Naive thymus-derived CD4-positive, alpha-beta T cell (primary cell): ENCODE measurements at regions not wholly inside any gene's neighbourhood (a gene's known extent, or its start where the extent isn't known, plus 50 kb on each side); places are given as distances from the start of the nearest gene placed in this dataset.

Source experiments
- ATAC-seq: fragments of 150-1000 bp; cut with Tn5 transposase; 2 replicates; pipeline ENCODE4 v1.10.0; 2021; ENCODE audit warnings: mild to moderate bottlenecking, moderate library complexity
- CTCF ChIA-PET: fragments of 350-600 bp; sonication (Branson Sonifier 250); formaldehyde crosslinking; loops from one replicate; lab custom pipeline; 2021; ENCODE audit warnings: antibody characterized with exemption; lab: Charles Lee
- POLR2A ChIA-PET: fragments of 350-600 bp; sonication (Branson Sonifier 250); formaldehyde crosslinking; loops from one replicate; lab custom pipeline; 2021; ENCODE audit warnings: antibody characterized with exemption, inconsistent platforms; lab: Charles Lee
- DNase-seq, 9 donors: peaks; one replicate each; pipeline versions ENCODE4 v3.0.0 to v3.0.0-alpha.2; 2020 to 2022; ENCODE audit warnings: mixed read lengths in 1 of 9
- H3K27ac ChIP-seq: one replicate; pipeline ENCODE4 v1.7.0; 2013; ENCODE audit warnings: mild to moderate bottlenecking, low read depth, low read length, moderate library complexity
- H3K27me3 ChIP-seq, 2 donors: one replicate each; pipeline ENCODE4 v1.7.0; 2013; ENCODE audit warnings: low read length in 2 of 2, mild to moderate bottlenecking in 2 of 2, moderate library complexity in 2 of 2; ENCODE audit not compliant: control insufficient read depth in 2 of 2, insufficient read depth in 2 of 2
- H3K36me3 ChIP-seq, 3 experiments: 1 replicate in 2 of 3; 2 replicates in 1 of 3; pipeline ENCODE4 v1.7.0; 2013; ENCODE audit warnings: low read length in 3 of 3, mild to moderate bottlenecking in 3 of 3, moderate library complexity in 1 of 3; ENCODE audit not compliant: insufficient read depth in 3 of 3, control insufficient read depth in 2 of 3
- H3K4me1 ChIP-seq, 2 donors: one replicate each; pipeline ENCODE4 v1.7.0; 2013; ENCODE audit warnings: low read length in 2 of 2, mild to moderate bottlenecking in 2 of 2, moderate library complexity in 1 of 2; ENCODE audit not compliant: control insufficient read depth in 2 of 2, insufficient read depth in 2 of 2
- H3K4me3 ChIP-seq: 2 replicates; pipeline ENCODE4 v1.7.0; 2013; ENCODE audit warnings: mild to moderate bottlenecking, low read length
- H3K9me3 ChIP-seq, 3 experiments: 1 replicate in 2 of 3; 2 replicates in 1 of 3; pipeline ENCODE4 v1.7.0; 2013; ENCODE audit warnings: low read length in 3 of 3; ENCODE audit not compliant: control insufficient read depth in 2 of 3
- H3K27ac Mint-ChIP-seq, 9 donors: one replicate each; pipeline ENCODE4 v1.8.0; 2020 to 2022; ENCODE audit warnings: mixed read lengths in 9 of 9, mild to moderate bottlenecking in 8 of 9, moderate library complexity in 5 of 9, inconsistent platforms in 2 of 9
- H3K27me3 Mint-ChIP-seq, 5 donors: one replicate each; pipeline ENCODE4 v1.8.0; 2021 to 2022; ENCODE audit warnings: mixed read lengths in 5 of 5, mild to moderate bottlenecking in 1 of 5
- H3K36me3 Mint-ChIP-seq, 5 donors: one replicate each; pipeline ENCODE4 v1.8.0; 2020 to 2022; ENCODE audit warnings: mixed read lengths in 5 of 5, mild to moderate bottlenecking in 3 of 5, inconsistent platforms in 1 of 5
- H3K4me1 Mint-ChIP-seq, 7 donors: one replicate each; pipeline ENCODE4 v1.8.0; 2020 to 2022; ENCODE audit warnings: mixed read lengths in 7 of 7, mild to moderate bottlenecking in 3 of 7, inconsistent platforms in 1 of 7
- H3K4me3 Mint-ChIP-seq, 10 donors: one replicate each; pipeline ENCODE4 v1.8.0; 2020 to 2022; ENCODE audit warnings: mild to moderate bottlenecking in 10 of 10, mixed read lengths in 10 of 10, moderate library complexity in 6 of 10, inconsistent platforms in 2 of 10
- H3K9me3 Mint-ChIP-seq, 11 donors: one replicate each; pipeline ENCODE4 v1.8.0; 2020 to 2022; ENCODE audit warnings: mixed read lengths in 11 of 11, mild to moderate bottlenecking in 4 of 11, inconsistent platforms in 1 of 11, moderate library complexity in 1 of 11
- intact Hi-C, 2 donors: fragments of 100-400 bp; cut with micrococcal nuclease; formaldehyde crosslinking; loops; one replicate each; pipeline ENCODE4 v1.15.1; 2023

- Histone ChIP-seq H3K27ac (no peak overlapping the region), H3K27me3 (no peaks in the 10 kb centered on the region), H3K9me3 (no peaks in the 10 kb centered on the region), H3K4me1 (no peaks in the 10 kb centered on the region), H3K36me3 (no peaks in the 10 kb centered on the region), H3K4me3 (no peak overlapping the region)
- Mint-ChIP-seq H3K4me3 (no peak overlapping the region), H3K4me1 (no peaks in the 10 kb centered on the region), H3K9me3 (peaks cover 0 to 9% (median 4%) of the 10 kb centered on the region in 11 donors), H3K27me3 (no peaks in the 10 kb centered on the region), H3K36me3 (no peaks in the 10 kb centered on the region), H3K27ac (no peak overlapping the region)
- ChIA-PET POLR2A (no interaction called here), CTCF (no interaction called here)
- DNase-seq, result no peak
- ATAC-seq, result no peak
- intact Hi-C loops, result no loop called here
Measured at GRCh38 chr14:44149597-44149996, 357.5 kb downstream of the FSCB start.

GRCh38 chr14:44142006-44142405 lies 365.1 kb downstream of the FSCB start:
- H3K9me3 ChIP-seq, result no peaks in the 10 kb centered on the region
- H3K27ac Mint-ChIP-seq, result no peak overlapping the region
- peaks cover 0 to 8% (median 2%) of the 10 kb centered on the region in 11 donors for H3K9me3 Mint-ChIP-seq
- no peaks in the 10 kb centered on the region for H3K4me1 Mint-ChIP-seq
- no peaks in the 10 kb centered on the region for H3K4me1 ChIP-seq
- ATAC-seq (no peak), DNase-seq (no peak)
- POLR2A ChIA-PET, result no interaction called here
- no peak overlapping the region for H3K4me3 ChIP-seq
- H3K4me3 Mint-ChIP-seq, result no peak overlapping the region
- CTCF ChIA-PET, result no interaction called here
- H3K36me3 ChIP-seq, result no peaks in the 10 kb centered on the region
- H3K27me3 ChIP-seq, result no peaks in the 10 kb centered on the region
- no peaks in the 10 kb centered on the region for H3K36me3 Mint-ChIP-seq
- intact Hi-C loops, result no loop called here
- H3K27ac ChIP-seq, result no peak overlapping the region
- no peaks in the 10 kb centered on the region for H3K27me3 Mint-ChIP-seq

- ATAC-seq, result no peak
- H3K36me3 Mint-ChIP-seq, result no peaks in the 10 kb centered on the region
- DNase-seq, result no peak
- Histone ChIP-seq H3K27ac (no peak overlapping the region), H3K4me1 (no peaks in the 10 kb centered on the region), H3K9me3 (no peaks in the 10 kb centered on the region), H3K27me3 (no peaks in the 10 kb centered on the region), H3K4me3 (no peak overlapping the region), H3K36me3 (no peaks in the 10 kb centered on the region)
- peaks cover 0 to 8% (median 0%) of the 10 kb centered on the region in 11 donors for H3K9me3 Mint-ChIP-seq
- no peaks in the 10 kb centered on the region for H3K27me3 Mint-ChIP-seq
- intact Hi-C loops, result no loop called here
- POLR2A ChIA-PET, result no interaction called here
- CTCF ChIA-PET, result no interaction called here
- H3K4me3 Mint-ChIP-seq, result no peak overlapping the region
- no peaks in the 10 kb centered on the region for H3K4me1 Mint-ChIP-seq
- H3K27ac Mint-ChIP-seq, result no peak overlapping the region
Measured at GRCh38 chr14:44135972-44136371, 371.1 kb downstream of the FSCB start.

- Mint-ChIP-seq H3K4me3 (no peak overlapping the region), H3K27ac (no peak overlapping the region), H3K27me3 (no peaks in the 10 kb centered on the region), H3K4me1 (no peaks in the 10 kb centered on the region), H3K9me3 (peaks cover 0 to 5% (median 1%) of the 10 kb centered on the region in 11 donors), H3K36me3 (no peaks in the 10 kb centered on the region)
- H3K4me1 ChIP-seq, result no peaks in the 10 kb centered on the region
- H3K27ac ChIP-seq, result no peak overlapping the region
- H3K9me3 ChIP-seq, result no peaks in the 10 kb centered on the region
- H3K27me3 ChIP-seq, result no peaks in the 10 kb centered on the region
- ChIA-PET CTCF (no interaction called here), POLR2A (no interaction called here)
- H3K4me3 ChIP-seq, result no peak overlapping the region
- intact Hi-C loops, result no loop called here
- no peak for DNase-seq
- no peak for ATAC-seq
- no peaks in the 10 kb centered on the region for H3K36me3 ChIP-seq
Measured at GRCh38 chr14:44131861-44132260, 375.2 kb downstream of the FSCB start.

- intact Hi-C loops, result no loop called here
- H3K27ac Mint-ChIP-seq, result no peak overlapping the region
- H3K9me3 Mint-ChIP-seq, result peaks cover 7 to 44% (median 23%) of the 10 kb centered on the region in 11 donors
- no peak for DNase-seq
- no peak for ATAC-seq
- H3K4me1 ChIP-seq, result no peaks in the 10 kb centered on the region
- POLR2A ChIA-PET, result no interaction called here
- peaks cover 0 to 6% (median 0%) of the 10 kb centered on the region in 3 experiments for H3K9me3 ChIP-seq
- no peaks in the 10 kb centered on the region for H3K4me1 Mint-ChIP-seq
- no peaks in the 10 kb centered on the region for H3K27me3 ChIP-seq
- no peak overlapping the region for H3K4me3 Mint-ChIP-seq
- H3K27me3 Mint-ChIP-seq, result no peaks in the 10 kb centered on the region
- peaks cover 0 to 3% (median 0%) of the 10 kb centered on the region in 5 donors for H3K36me3 Mint-ChIP-seq
- CTCF ChIA-PET, result no interaction called here
- no peak overlapping the region for H3K4me3 ChIP-seq
- H3K27ac ChIP-seq, result no peak overlapping the region
- H3K36me3 ChIP-seq, result no peaks in the 10 kb centered on the region
Measured at GRCh38 chr14:44113769-44114730, 393.0 kb downstream of the FSCB start.

GRCh38 chr14:44112774-44113460 lies 394.2 kb downstream of the FSCB start:
- Histone ChIP-seq H3K36me3 (no peaks in the 10 kb centered on the region), H3K27me3 (no peaks in the 10 kb centered on the region), H3K4me1 (no peaks in the 10 kb centered on the region), H3K4me3 (no peak overlapping the region), H3K27ac (no peak overlapping the region), H3K9me3 (peaks cover 0 to 9% (median 0%) of the 10 kb centered on the region in 3 experiments)
- ChIA-PET CTCF (no interaction called here), POLR2A (no interaction called here)
- peaks cover 6 to 43% (median 20%) of the 10 kb centered on the region in 11 donors for H3K9me3 Mint-ChIP-seq
- no peak for DNase-seq
- no peak overlapping the region for H3K27ac Mint-ChIP-seq
- intact Hi-C loops, result no loop called here
- H3K36me3 Mint-ChIP-seq, result peaks cover 0 to 4% (median 0%) of the 10 kb centered on the region in 5 donors
- H3K27me3 Mint-ChIP-seq, result no peaks in the 10 kb centered on the region
- no peaks in the 10 kb centered on the region for H3K4me1 Mint-ChIP-seq
- no peak for ATAC-seq
- H3K4me3 Mint-ChIP-seq, result no peak overlapping the region
